ENCODE measurements at regions not wholly inside any gene's neighbourhood (a gene's known extent, or its start where the extent isn't known, plus 50 kb on each side); places are given as distances from the start of the nearest gene placed in this dataset.

GRCh38 chr7:112648781-112649180 lies 141.4 kb downstream of the TMEM168 start:
- DNase-seq = no peak
- ATAC-seq = no peak
- no peaks in the 10 kb centered on the region for H3K36me3 ChIP-seq
- WGBS, 2 donors = 71 to 94% methylated on average over 2 of the region's 2 CpGs
- no peak overlapping the region for H3K27ac ChIP-seq
- intact Hi-C loops (cut with DNase I) = no loop called here
- peaks cover 0 to 33% (median 3%) of the 10 kb centered on the region in 11 donors for H3K9me3 ChIP-seq
- no peaks in the 10 kb centered on the region for H3K4me1 ChIP-seq
- H3K4me3 ChIP-seq = no peak overlapping the region
- no peaks in the 10 kb centered on the region for H3K27me3 ChIP-seq
- TF ChIP-seq CTCF (IDR thresholded peaks at IDR 0.05) = no peak

DNA sequence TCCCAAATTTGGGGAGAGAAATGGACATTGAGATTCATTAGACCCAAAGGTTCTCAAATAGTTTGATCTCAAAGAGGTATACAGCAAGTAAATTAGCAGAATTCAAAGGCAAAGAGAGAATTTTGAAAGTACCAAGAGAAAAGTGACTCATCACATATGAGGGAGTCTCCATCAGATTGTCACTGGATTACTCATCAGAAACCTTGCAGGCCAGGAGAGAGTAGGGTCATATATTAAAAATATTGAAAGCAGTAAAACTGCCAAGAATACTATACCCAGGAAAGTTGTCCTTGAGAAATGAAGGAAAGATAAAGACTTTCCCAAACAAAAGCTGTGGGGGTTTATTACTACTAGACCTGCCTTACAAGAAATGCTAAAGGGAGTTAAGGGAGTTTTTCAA lies 140.6 kb downstream of the TMEM168 start:
- TF ChIP-seq CTCF (IDR thresholded peaks at IDR 0.05) = no peak
- no peaks in the 10 kb centered on the region for H3K27me3 ChIP-seq

DNA sequence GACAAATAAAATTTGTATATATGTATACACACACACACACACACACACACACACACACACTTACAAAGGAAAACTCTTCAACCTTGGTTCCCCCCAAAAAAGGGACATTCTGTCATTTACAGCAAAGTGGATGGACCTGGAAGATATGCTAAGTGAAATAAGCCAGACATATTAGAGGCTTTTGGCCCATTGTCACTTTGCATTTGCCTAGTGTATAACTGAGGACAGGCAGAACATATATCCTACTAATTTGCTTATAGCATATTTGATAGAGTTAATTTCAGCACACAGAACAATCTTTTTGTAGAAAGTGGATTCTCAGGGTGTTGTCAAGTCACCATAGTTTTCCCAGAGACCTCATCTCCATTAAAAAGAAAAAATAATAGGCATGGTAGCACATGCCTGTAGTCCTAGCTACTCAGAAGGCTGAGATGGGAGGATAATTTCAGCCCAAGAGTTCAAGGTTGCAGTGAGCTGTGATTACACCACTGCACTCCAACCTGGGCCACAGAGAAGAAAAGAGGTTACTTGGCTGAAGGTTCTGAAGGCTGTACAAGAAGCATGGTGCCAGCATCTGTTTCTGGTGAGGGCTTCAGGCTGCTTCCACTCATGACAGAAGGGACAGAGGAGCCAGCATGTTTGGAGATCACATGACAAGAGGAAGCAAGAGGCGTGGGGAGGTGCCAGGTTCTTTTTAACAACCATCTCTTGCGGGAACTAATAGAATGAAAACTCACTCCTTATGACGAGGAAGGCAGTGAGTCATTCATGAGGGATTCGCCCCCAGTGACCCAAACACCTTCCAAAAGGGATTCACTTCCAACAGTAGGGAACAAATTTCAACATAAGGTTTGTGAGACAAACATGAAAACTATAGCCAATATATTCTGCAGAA lies 135.6 kb downstream of the TMEM168 start:
- ATAC-seq = no peak
- H3K4me3 ChIP-seq = no peak overlapping the region

More for the DNA sequence above, 140.6 kb downstream of the TMEM168 start:
- DNase-seq (no peak), ATAC-seq (no peak)
- intact Hi-C loops (cut with DNase I) = no loop called here
- no peaks in the 10 kb centered on the region for H3K4me1 ChIP-seq
- H3K27ac ChIP-seq = no peak overlapping the region
- peaks cover 0 to 30% (median 3%) of the 10 kb centered on the region in 11 donors for H3K9me3 ChIP-seq
- H3K4me3 ChIP-seq = no peak overlapping the region
- no peaks in the 10 kb centered on the region for H3K36me3 ChIP-seq

DNA sequence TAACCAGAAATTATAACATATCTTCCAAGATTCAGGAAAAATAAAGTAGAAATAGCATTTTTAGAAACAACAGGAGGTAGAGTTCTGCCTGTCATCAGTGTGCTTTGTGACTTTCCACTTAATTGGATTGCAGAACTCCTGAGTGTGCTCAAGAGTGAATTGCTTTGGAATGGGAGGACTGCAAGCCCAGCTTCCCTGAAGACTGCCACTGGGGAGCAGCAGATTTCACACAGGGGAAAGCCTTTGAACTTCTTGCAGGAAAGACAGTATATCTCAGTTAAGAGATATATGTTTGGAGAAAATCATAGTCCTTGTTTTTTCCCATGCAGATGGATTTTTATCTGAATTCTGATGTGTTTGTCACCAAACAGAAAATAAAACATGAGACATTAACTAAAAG lies 124.5 kb downstream of the TMEM168 start:
- ATAC-seq (peak in 3 of 8 donors; percentile 52 to 77 (median 68)), DNase-seq (peak in 1 of 2 donors; percentile 6)
- Histone ChIP-seq H3K27me3 (no peaks in the 10 kb centered on the region), H3K27ac (no peak overlapping the region), H3K9me3 (peaks cover 0 to 9% (median 0%) of the 10 kb centered on the region in 11 donors), H3K4me3 (no peak overlapping the region), H3K4me1 (no peaks in the 10 kb centered on the region), H3K36me3 (no peaks in the 10 kb centered on the region)
- TF ChIP-seq CTCF (IDR thresholded peaks at IDR 0.05) = peak in 7 of 9 donors; percentile 16 to 57 (median 37)
- intact Hi-C loops (cut with DNase I) = loop anchor here in 1 of 10 donors (10.0 kb wide), 1 partner anchor 61 kb away; no protein-coding TSS in a partner anchor

More for the DNA sequence above, 135.6 kb downstream of the TMEM168 start:
- Histone ChIP-seq H3K27me3 (no peaks in the 10 kb centered on the region), H3K36me3 (no peaks in the 10 kb centered on the region), H3K9me3 (peaks cover 0 to 33% (median 3%) of the 10 kb centered on the region in 11 donors), H3K27ac (no peak overlapping the region), H3K4me1 (no peaks in the 10 kb centered on the region)
- 62 to 68% methylated on average over 4 of the region's 4 CpGs for WGBS, 2 donors
- intact Hi-C loops (cut with DNase I) = no loop called here
- TF ChIP-seq CTCF (IDR thresholded peaks at IDR 0.05) = no peak
- DNase-seq = no peak
